ENCODE measurements at regions not wholly inside any gene's neighbourhood (a gene's known extent, or its start where the extent isn't known, plus 50 kb on each side); places are given as distances from the start of the nearest gene placed in this dataset.
"Not testable (repeated sequence)": the region's sequence is repeated elsewhere in the genome, so short reads cannot be mapped to it uniquely, and the experiment has no call there.

DNA sequence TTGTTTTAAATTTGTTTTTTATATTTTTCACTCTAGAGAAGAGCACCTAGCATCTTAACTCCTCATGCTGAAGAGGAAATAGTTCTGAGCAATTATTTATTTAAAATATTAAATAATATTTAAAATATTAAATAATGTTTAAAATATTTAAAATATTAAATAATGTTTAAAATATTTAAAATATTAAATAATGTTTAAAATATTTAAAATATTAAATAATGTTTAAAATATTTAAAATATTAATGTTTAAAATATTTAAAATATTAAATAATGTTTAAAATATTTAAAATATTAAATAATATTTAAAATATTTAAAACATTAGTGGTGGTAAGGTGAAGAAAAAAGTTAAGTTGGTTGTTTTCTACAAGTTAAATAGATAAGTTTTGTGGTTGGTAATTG, 147.6 kb upstream of the FERMT1 start:
- TF ChIP-seq USF1 (IDR thresholded peaks at IDR 0.05; ENCODE audit: borderline replicate concordance, low read depth); FOXJ3 (CRISPR knock-in tag; IDR thresholded peaks at IDR 0.05); POLR2AphosphoS5 (IDR thresholded peaks at IDR 0.05; ENCODE audit: low read depth, low read length); YY1 (IDR thresholded peaks at IDR 0.05; ENCODE audit: low read depth); GABPA (IDR thresholded peaks at IDR 0.05; ENCODE audit: low read depth); RCOR1 (IDR thresholded peaks at IDR 0.05; ENCODE audit: low read length); SMC3 (IDR thresholded peaks at IDR 0.05; ENCODE audit: low read depth, low read length); SIN3A (IDR thresholded peaks at IDR 0.05; ENCODE audit: borderline replicate concordance, low read depth, low read length); PBX3 (IDR thresholded peaks at IDR 0.05); FOXM1 (IDR thresholded peaks at IDR 0.05; ENCODE audit: low read depth); EP300 (IDR thresholded peaks at IDR 0.05; ENCODE audit: borderline replicate concordance in 1 of 2, low read depth in 1 of 2, low read length in 1 of 2); TAF1 (IDR thresholded peaks at IDR 0.05; ENCODE audit: borderline replicate concordance, low read depth, low read length): not testable (repeated sequence)
- TF ChIP-seq, protein P1, sequence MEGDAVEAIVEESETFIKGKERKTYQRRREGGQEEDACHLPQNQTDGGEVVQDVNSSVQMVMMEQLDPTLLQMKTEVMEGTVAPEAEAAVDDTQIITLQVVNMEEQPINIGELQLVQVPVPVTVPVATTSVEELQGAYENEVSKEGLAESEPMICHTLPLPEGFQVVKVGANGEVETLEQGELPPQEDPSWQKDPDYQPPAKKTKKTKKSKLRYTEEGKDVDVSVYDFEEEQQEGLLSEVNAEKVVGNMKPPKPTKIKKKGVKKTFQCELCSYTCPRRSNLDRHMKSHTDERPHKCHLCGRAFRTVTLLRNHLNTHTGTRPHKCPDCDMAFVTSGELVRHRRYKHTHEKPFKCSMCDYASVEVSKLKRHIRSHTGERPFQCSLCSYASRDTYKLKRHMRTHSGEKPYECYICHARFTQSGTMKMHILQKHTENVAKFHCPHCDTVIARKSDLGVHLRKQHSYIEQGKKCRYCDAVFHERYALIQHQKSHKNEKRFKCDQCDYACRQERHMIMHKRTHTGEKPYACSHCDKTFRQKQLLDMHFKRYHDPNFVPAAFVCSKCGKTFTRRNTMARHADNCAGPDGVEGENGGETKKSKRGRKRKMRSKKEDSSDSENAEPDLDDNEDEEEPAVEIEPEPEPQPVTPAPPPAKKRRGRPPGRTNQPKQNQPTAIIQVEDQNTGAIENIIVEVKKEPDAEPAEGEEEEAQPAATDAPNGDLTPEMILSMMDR (IDR thresholded peaks at IDR 0.05), result not testable (repeated sequence)
- TF ChIP-seq, protein P2, sequence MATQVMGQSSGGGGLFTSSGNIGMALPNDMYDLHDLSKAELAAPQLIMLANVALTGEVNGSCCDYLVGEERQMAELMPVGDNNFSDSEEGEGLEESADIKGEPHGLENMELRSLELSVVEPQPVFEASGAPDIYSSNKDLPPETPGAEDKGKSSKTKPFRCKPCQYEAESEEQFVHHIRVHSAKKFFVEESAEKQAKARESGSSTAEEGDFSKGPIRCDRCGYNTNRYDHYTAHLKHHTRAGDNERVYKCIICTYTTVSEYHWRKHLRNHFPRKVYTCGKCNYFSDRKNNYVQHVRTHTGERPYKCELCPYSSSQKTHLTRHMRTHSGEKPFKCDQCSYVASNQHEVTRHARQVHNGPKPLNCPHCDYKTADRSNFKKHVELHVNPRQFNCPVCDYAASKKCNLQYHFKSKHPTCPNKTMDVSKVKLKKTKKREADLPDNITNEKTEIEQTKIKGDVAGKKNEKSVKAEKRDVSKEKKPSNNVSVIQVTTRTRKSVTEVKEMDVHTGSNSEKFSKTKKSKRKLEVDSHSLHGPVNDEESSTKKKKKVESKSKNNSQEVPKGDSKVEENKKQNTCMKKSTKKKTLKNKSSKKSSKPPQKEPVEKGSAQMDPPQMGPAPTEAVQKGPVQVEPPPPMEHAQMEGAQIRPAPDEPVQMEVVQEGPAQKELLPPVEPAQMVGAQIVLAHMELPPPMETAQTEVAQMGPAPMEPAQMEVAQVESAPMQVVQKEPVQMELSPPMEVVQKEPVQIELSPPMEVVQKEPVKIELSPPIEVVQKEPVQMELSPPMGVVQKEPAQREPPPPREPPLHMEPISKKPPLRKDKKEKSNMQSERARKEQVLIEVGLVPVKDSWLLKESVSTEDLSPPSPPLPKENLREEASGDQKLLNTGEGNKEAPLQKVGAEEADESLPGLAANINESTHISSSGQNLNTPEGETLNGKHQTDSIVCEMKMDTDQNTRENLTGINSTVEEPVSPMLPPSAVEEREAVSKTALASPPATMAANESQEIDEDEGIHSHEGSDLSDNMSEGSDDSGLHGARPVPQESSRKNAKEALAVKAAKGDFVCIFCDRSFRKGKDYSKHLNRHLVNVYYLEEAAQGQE (IDR thresholded peaks at IDR 0.05; ENCODE audit: low read depth, low read length), result not testable (repeated sequence)

Data from SK-N-SH (cell line).